ENCODE measurements at regions not wholly inside any gene's neighbourhood (a gene's known extent, or its start where the extent isn't known, plus 50 kb on each side); places are given as distances from the start of the nearest gene placed in this dataset.

GRCh38 chr6:14067656-14068055, 49.9 kb upstream of the CD83 start:
- TF ChIP-seq POLR2A (IDR thresholded peaks at IDR 0.05) = no peak
- no peak for TF ChIP-seq CTCF (IDR thresholded peaks at IDR 0.05)
- TF ChIP-seq EP300 (IDR thresholded peaks at IDR 0.05) = no peak
- no peak for TF ChIP-seq POLR2AphosphoS5 (IDR thresholded peaks at IDR 0.05)

Measured in stomach (tissue), 4 donors.